ENCODE measurements at regions not wholly inside any gene's neighbourhood (a gene's known extent, or its start where the extent isn't known, plus 50 kb on each side); places are given as distances from the start of the nearest gene placed in this dataset.

DNA sequence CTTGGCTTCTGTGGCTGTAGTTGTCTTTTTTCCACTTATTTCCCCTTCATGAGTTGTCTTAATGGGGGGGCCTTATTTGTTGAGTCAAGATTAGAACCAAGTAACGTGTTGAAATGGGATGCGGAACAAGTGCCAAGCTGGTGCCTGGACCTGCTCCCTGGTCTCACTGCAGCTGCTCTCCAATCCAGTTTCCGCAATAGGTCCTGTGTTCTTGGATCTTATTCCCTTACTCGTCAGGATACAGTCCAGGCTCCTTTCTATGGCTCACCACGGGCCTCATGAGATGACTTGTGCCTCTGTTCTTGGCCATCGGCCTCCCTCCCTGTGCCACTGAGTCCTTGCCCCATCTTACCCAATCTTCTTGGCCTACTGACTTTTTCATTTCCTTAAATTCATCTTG is 159.6 kb upstream of the CADM1 start:
- TF ChIP-seq, protein P1, sequence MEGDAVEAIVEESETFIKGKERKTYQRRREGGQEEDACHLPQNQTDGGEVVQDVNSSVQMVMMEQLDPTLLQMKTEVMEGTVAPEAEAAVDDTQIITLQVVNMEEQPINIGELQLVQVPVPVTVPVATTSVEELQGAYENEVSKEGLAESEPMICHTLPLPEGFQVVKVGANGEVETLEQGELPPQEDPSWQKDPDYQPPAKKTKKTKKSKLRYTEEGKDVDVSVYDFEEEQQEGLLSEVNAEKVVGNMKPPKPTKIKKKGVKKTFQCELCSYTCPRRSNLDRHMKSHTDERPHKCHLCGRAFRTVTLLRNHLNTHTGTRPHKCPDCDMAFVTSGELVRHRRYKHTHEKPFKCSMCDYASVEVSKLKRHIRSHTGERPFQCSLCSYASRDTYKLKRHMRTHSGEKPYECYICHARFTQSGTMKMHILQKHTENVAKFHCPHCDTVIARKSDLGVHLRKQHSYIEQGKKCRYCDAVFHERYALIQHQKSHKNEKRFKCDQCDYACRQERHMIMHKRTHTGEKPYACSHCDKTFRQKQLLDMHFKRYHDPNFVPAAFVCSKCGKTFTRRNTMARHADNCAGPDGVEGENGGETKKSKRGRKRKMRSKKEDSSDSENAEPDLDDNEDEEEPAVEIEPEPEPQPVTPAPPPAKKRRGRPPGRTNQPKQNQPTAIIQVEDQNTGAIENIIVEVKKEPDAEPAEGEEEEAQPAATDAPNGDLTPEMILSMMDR (conservative IDR thresholded peaks at IDR 0.05; ENCODE audit: low read depth in 2 of 2) = no peak
- TF ChIP-seq EZH2 (IDR thresholded peaks at IDR 0.05; ENCODE audit: low read depth, unreplicated experiment) = no peak
